Mesenchymal stem cell (in vitro differentiated cells and primary cell): ENCODE measurements at regions not wholly inside any gene's neighbourhood (a gene's known extent, or its start where the extent isn't known, plus 50 kb on each side); places are given as distances from the start of the nearest gene placed in this dataset.

Source experiments
- DNase-seq: peaks from one replicate; pipeline ENCODE4 v3.0.0-alpha.2; 2013
- H2AFZ ChIP-seq: one replicate; pipeline ENCODE4 v1.6.1; 2013; ENCODE audit warnings: low read depth, mild to moderate bottlenecking, control low read depth, inconsistent platforms, low read length, moderate library complexity
- H2AK5ac ChIP-seq: 2 replicates; pipeline ENCODE4 v1.6.1; 2013; ENCODE audit warnings: low read length, moderate library complexity, mild to moderate bottlenecking, inconsistent platforms; ENCODE audit not compliant: severe bottlenecking
- H2BK120ac ChIP-seq: one replicate; pipeline ENCODE4 v1.6.1; 2013; ENCODE audit warnings: low read depth, mild to moderate bottlenecking, inconsistent platforms, low read length, moderate library complexity
- H2BK12ac ChIP-seq, 2 experiments: one replicate each; pipeline ENCODE4 v1.6.1; 2013; ENCODE audit warnings: inconsistent platforms in 2 of 2, low read length in 2 of 2, mild to moderate bottlenecking in 2 of 2, moderate library complexity in 2 of 2, control low read depth in 1 of 2
- H2BK15ac ChIP-seq: one replicate; pipeline ENCODE4 v1.6.1; 2013; ENCODE audit warnings: mild to moderate bottlenecking, low read depth, inconsistent platforms; ENCODE audit not compliant: poor library complexity, severe bottlenecking
- H2BK5ac ChIP-seq: 2 replicates; pipeline ENCODE4 v1.6.1; 2013; ENCODE audit warnings: low read depth, mild to moderate bottlenecking, low read length, control low read depth, inconsistent platforms; ENCODE audit not compliant: poor library complexity, severe bottlenecking
- H3K14ac ChIP-seq, 2 experiments: one replicate each; pipeline ENCODE4 v1.6.1; 2013; ENCODE audit warnings: inconsistent platforms in 2 of 2, low read length in 2 of 2, control low read depth in 1 of 2, mild to moderate bottlenecking in 1 of 2, moderate library complexity in 1 of 2
- H3K18ac ChIP-seq, 2 experiments: one replicate each; pipeline ENCODE4 v1.6.1; 2013; ENCODE audit warnings: inconsistent platforms in 2 of 2, low read length in 2 of 2, control low read depth in 1 of 2, low read depth in 1 of 2, mild to moderate bottlenecking in 1 of 2
- H3K23ac ChIP-seq, 2 experiments: one replicate each; pipeline ENCODE4 v1.6.1; 2013; ENCODE audit warnings: inconsistent platforms in 2 of 2, low read length in 2 of 2, mild to moderate bottlenecking in 2 of 2, moderate library complexity in 2 of 2, control low read depth in 1 of 2
- H3K27ac ChIP-seq: 2 replicates; pipeline ENCODE4 v1.5.1; 2013; ENCODE audit warnings: mild to moderate bottlenecking, moderate library complexity, low read length, control low read depth, inconsistent platforms; ENCODE audit not compliant: poor library complexity, severe bottlenecking
- H3K27me3 ChIP-seq, 2 experiments: 2 replicates each; pipeline versions ENCODE4 v1.6.1 to v1.7.0; 2013; ENCODE audit warnings: low read length in 2 of 2, mild to moderate bottlenecking in 2 of 2, moderate library complexity in 2 of 2, control low read depth in 1 of 2, inconsistent platforms in 1 of 2; ENCODE audit not compliant: control insufficient read depth in 1 of 2, insufficient read depth in 1 of 2
- H3K36me3 ChIP-seq, 2 experiments: 2 replicates each; pipeline versions ENCODE4 v1.6.1 to v1.7.0; 2013; ENCODE audit warnings: low read length in 2 of 2, control low read depth in 1 of 2, inconsistent platforms in 1 of 2, low read depth in 1 of 2, mild to moderate bottlenecking in 1 of 2; ENCODE audit not compliant: insufficient read depth in 2 of 2, control insufficient read depth in 1 of 2
- H3K4ac ChIP-seq, 2 experiments: one replicate each; pipeline ENCODE4 v1.6.1; 2013; ENCODE audit warnings: inconsistent platforms in 2 of 2, low read length in 2 of 2, mild to moderate bottlenecking in 2 of 2, moderate library complexity in 2 of 2, control low read depth in 1 of 2, low read depth in 1 of 2
- H3K4me1 ChIP-seq: 2 replicates; pipeline ENCODE4 v1.6.1; 2013; ENCODE audit warnings: low read depth, low read length, control low read depth; ENCODE audit not compliant: control insufficient read depth, insufficient read depth
- H3K4me2 ChIP-seq: 2 replicates; pipeline ENCODE4 v1.6.1; 2013; ENCODE audit warnings: low read length, mild to moderate bottlenecking, inconsistent platforms; ENCODE audit not compliant: poor library complexity, severe bottlenecking
- H3K4me3 ChIP-seq, 2 experiments: 2 replicates each; pipeline versions ENCODE4 v1.5.1 to v1.7.0; 2013; ENCODE audit warnings: low read length in 2 of 2, mild to moderate bottlenecking in 2 of 2, control low read depth in 1 of 2, low read depth in 1 of 2; ENCODE audit not compliant: insufficient read depth in 1 of 2
- H3K79me1 ChIP-seq: replicated peaks from 2 replicates; pipeline ENCODE4 v1.6.1; 2013; ENCODE audit warnings: mild to moderate bottlenecking, control low read depth, low read length, inconsistent platforms; ENCODE audit not compliant: poor library complexity, severe bottlenecking
- H3K9ac ChIP-seq: 2 replicates; pipeline ENCODE4 v1.7.0; 2013; ENCODE audit warnings: mild to moderate bottlenecking, low read length, moderate library complexity
- H3K9me3 ChIP-seq: 2 replicates; pipeline ENCODE4 v1.7.0; 2013; ENCODE audit warnings: mild to moderate bottlenecking, low read length; ENCODE audit not compliant: control insufficient read depth
- H4K8ac ChIP-seq: one replicate; pipeline ENCODE4 v1.6.1; 2013; ENCODE audit warnings: inconsistent platforms, mild to moderate bottlenecking, low read length, moderate library complexity
- H4K91ac ChIP-seq: one replicate; pipeline ENCODE4 v1.6.1; 2013; ENCODE audit warnings: mild to moderate bottlenecking, low read length, inconsistent platforms
- WGBS: methylation state at CpG from one replicate; pipeline ENCODE4 v1.1.7; 2013; ENCODE audit warnings: mixed read lengths; 5-methylcytosine and 5-hydroxymethylcytosine counted together

GRCh38 chr20:59435518-59435917 lies 135.1 kb downstream of the EDN3 start:
- Histone ChIP-seq H3K18ac (no peak overlapping the region), H3K9me3 (no peaks in the 10 kb centered on the region), H3K14ac (no peak overlapping the region), H2BK15ac (no peak overlapping the region), H3K79me1 (no peaks in the 10 kb centered on the region), H3K4me1 (no peaks in the 10 kb centered on the region), H2BK120ac (no peak overlapping the region), H3K4me3 (no peak overlapping the region), H4K8ac (no peak overlapping the region), H2AFZ (no peak overlapping the region), H3K23ac (no peak overlapping the region), H2BK5ac (no peak overlapping the region), H3K4ac (no peak overlapping the region), H3K27ac (no peak overlapping the region), H2BK12ac (no peak overlapping the region), H2AK5ac (no peak overlapping the region), H3K4me2 (no peak overlapping the region), H3K9ac (no peak overlapping the region), H3K36me3 (no peaks in the 10 kb centered on the region), H4K91ac (no peak overlapping the region), H3K27me3 (peaks cover 0 to 10% of the 10 kb centered on the region in 2 experiments)
- WGBS = 88% methylated on average over 8 of the region's 8 CpGs
- no peak for DNase-seq

GRCh38 chr20:59437601-59438031 lies 137.2 kb downstream of the EDN3 start:
- Histone ChIP-seq H2BK120ac (no peak overlapping the region), H3K36me3 (no peaks in the 10 kb centered on the region), H3K9ac (no peak overlapping the region), H2BK5ac (no peak overlapping the region), H3K23ac (no peak overlapping the region), H3K18ac (no peak overlapping the region), H2AK5ac (no peak overlapping the region), H3K4me2 (no peak overlapping the region), H3K14ac (no peak overlapping the region), H3K27me3 (peaks cover 0 to 12% of the 10 kb centered on the region in 2 experiments), H2BK15ac (no peak overlapping the region), H2AFZ (no peak overlapping the region), H2BK12ac (no peak overlapping the region), H4K8ac (no peak overlapping the region), H3K4me1 (peaks cover 1% of the 10 kb centered on the region), H3K9me3 (no peaks in the 10 kb centered on the region), H4K91ac (no peak overlapping the region), H3K4me3 (no peak overlapping the region), H3K27ac (no peak overlapping the region), H3K4ac (no peak overlapping the region), H3K79me1 (no peaks in the 10 kb centered on the region)
- 87% methylated on average over 13 of the region's 13 CpGs for WGBS
- DNase-seq = no peak

- Histone ChIP-seq H3K27ac (no peak overlapping the region), H3K9me3 (no peaks in the 10 kb centered on the region), H3K23ac (no peak overlapping the region), H3K9ac (no peak overlapping the region), H2BK120ac (no peak overlapping the region), H3K27me3 (peaks cover 0 to 12% of the 10 kb centered on the region in 2 experiments), H2BK12ac (no peak overlapping the region), H2BK15ac (no peak overlapping the region), H3K4me2 (no peak overlapping the region), H2BK5ac (no peak overlapping the region), H3K4me1 (peaks cover 1% of the 10 kb centered on the region), H4K91ac (no peak overlapping the region), H4K8ac (no peak overlapping the region), H3K4ac (no peak overlapping the region), H3K14ac (no peak overlapping the region), H3K18ac (no peak overlapping the region), H2AFZ (no peak overlapping the region), H2AK5ac (no peak overlapping the region), H3K4me3 (no peak overlapping the region), H3K36me3 (no peaks in the 10 kb centered on the region), H3K79me1 (no peaks in the 10 kb centered on the region)
- no peak for DNase-seq
- WGBS = 90% methylated on average over 3 of the region's 4 CpGs
Measured at GRCh38 chr20:59438201-59438600, 137.8 kb downstream of the EDN3 start.

DNA sequence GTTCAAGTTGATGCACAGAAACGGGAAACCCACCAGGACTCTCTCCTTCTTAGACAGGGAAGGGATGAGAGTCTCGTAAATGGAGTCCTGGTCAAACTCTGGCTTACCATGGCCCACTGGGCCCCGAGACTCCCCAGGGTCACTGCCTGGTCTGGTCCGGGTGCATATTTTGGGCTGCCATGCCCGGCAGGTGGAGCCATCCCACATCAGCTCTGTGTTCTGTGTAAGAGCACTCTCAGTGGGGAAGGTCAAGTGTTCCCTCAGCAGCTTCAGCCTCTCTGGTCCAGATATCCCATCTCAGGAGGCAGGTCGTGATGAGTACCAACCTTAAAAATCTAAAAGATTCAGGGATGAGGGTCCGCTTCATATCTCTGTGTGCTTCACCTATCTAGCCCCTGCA lies 138.8 kb downstream of the EDN3 start:
- WGBS = 62% methylated on average over 7 of the region's 7 CpGs

More for the DNA sequence above, 138.8 kb downstream of the EDN3 start:
- Histone ChIP-seq H3K79me1 (no peaks in the 10 kb centered on the region), H2BK120ac (no peak overlapping the region), H3K14ac (no peak overlapping the region), H3K23ac (no peak overlapping the region), H3K4me2 (no peak overlapping the region), H3K27ac (no peak overlapping the region), H3K36me3 (no peaks in the 10 kb centered on the region), H2BK15ac (no peak overlapping the region), H3K9me3 (no peaks in the 10 kb centered on the region), H4K91ac (no peak overlapping the region), H2AFZ (no peak overlapping the region), H4K8ac (no peak overlapping the region), H2BK5ac (no peak overlapping the region), H3K27me3 (peaks cover 0 to 19% of the 10 kb centered on the region in 2 experiments), H3K18ac (no peak overlapping the region), H3K4me3 (no peak overlapping the region), H2AK5ac (no peak overlapping the region), H3K4me1 (peaks cover 1% of the 10 kb centered on the region), H2BK12ac (no peak overlapping the region), H3K9ac (no peak overlapping the region), H3K4ac (no peak overlapping the region)
- DNase-seq = no peak
